ENCODE measurements at regions not wholly inside any gene's neighbourhood (a gene's known extent, or its start where the extent isn't known, plus 50 kb on each side); places are given as distances from the start of the nearest gene placed in this dataset.

GRCh38 chr5:14064841-14065240 lies 78.3 kb upstream of the TRIO start:
- no peak overlapping the region for H3K27ac ChIP-seq
- H3K9me3 ChIP-seq, result no peaks in the 10 kb centered on the region
- 44 to 52% methylated on average over 1 of the region's 1 CpG for whole genome bisulfite sequencing, 2 donors
- H3K27me3 ChIP-seq, result no peaks in the 10 kb centered on the region
- no peaks in the 10 kb centered on the region for H3K36me3 ChIP-seq
- intact Hi-C loops (cut with DNase I), result no loop called here
- FAIRE-seq (no peak), ATAC-seq (no peak), DNase-seq (no peak)
- H3K4me3 ChIP-seq, result no peak overlapping the region
- H3K4me1 ChIP-seq, result no peaks in the 10 kb centered on the region
- TF ChIP-seq CTCF (IDR thresholded peaks at IDR 0.05), result no peak

- ATAC-seq, result no peak
- TF ChIP-seq CTCF (IDR thresholded peaks at IDR 0.05), result no peak
- Histone ChIP-seq H3K27me3 (no peaks in the 10 kb centered on the region), H3K4me1 (no peaks in the 10 kb centered on the region), H3K36me3 (no peaks in the 10 kb centered on the region), H3K4me3 (no peak overlapping the region), H3K9me3 (no peaks in the 10 kb centered on the region), H3K27ac (no peak overlapping the region)
- DNase-seq, result no peak
- WGBS, 2 donors, result 80 to 84% methylated on average over 1 of the region's 1 CpG
- FAIRE-seq, result no peak
- intact Hi-C loops (cut with DNase I), result no loop called here
These were observed 79.5 kb upstream of the TRIO start for GRCh38 chr5:14063691-14064090.

GRCh38 chr5:14063138-14063537 lies 80.0 kb upstream of the TRIO start:
- intact Hi-C loops (cut with DNase I), result no loop called here
- DNase-seq (no peak), ATAC-seq (no peak), FAIRE-seq (no peak)
- Histone ChIP-seq H3K4me1 (no peaks in the 10 kb centered on the region), H3K9me3 (no peaks in the 10 kb centered on the region), H3K4me3 (no peak overlapping the region), H3K27me3 (no peaks in the 10 kb centered on the region), H3K27ac (no peak overlapping the region), H3K36me3 (no peaks in the 10 kb centered on the region)
- 63 to 78% methylated on average over 4 of the region's 4 CpGs for WGBS, 2 donors
- TF ChIP-seq CTCF (IDR thresholded peaks at IDR 0.05), result no peak

- no peaks in the 10 kb centered on the region for H3K36me3 ChIP-seq
- no peak overlapping the region for H3K27ac ChIP-seq
- no peaks in the 10 kb centered on the region for H3K4me1 ChIP-seq
- H3K4me3 ChIP-seq, result no peak overlapping the region
- FAIRE-seq, result no peak
- no peaks in the 10 kb centered on the region for H3K9me3 ChIP-seq
- no peaks in the 10 kb centered on the region for H3K27me3 ChIP-seq
- no peak for ATAC-seq
- intact Hi-C loops (cut with DNase I), result no loop called here
- TF ChIP-seq CTCF (IDR thresholded peaks at IDR 0.05), result no peak
- WGBS, 2 donors, result 66 to 80% methylated on average over 2 of the region's 2 CpGs
- DNase-seq, result no peak
These were observed 81.0 kb upstream of the TRIO start for GRCh38 chr5:14062178-14062577.

GRCh38 chr5:14061106-14061505 lies 82.0 kb upstream of the TRIO start:
- H3K4me1 ChIP-seq, result no peaks in the 10 kb centered on the region
- ATAC-seq (no peak), FAIRE-seq (no peak), DNase-seq (no peak)
- WGBS, 2 donors, result 66 to 73% methylated on average over 5 of the region's 5 CpGs
- H3K27ac ChIP-seq, result no peak overlapping the region
- no peak for TF ChIP-seq CTCF (IDR thresholded peaks at IDR 0.05)
- intact Hi-C loops (cut with DNase I), result no loop called here
- H3K27me3 ChIP-seq, result no peaks in the 10 kb centered on the region
- H3K4me3 ChIP-seq, result no peak overlapping the region
- H3K9me3 ChIP-seq, result no peaks in the 10 kb centered on the region
- H3K36me3 ChIP-seq, result no peaks in the 10 kb centered on the region
